ENCODE measurements at regions not wholly inside any gene's neighbourhood (a gene's known extent, or its start where the extent isn't known, plus 50 kb on each side); places are given as distances from the start of the nearest gene placed in this dataset.

DNA sequence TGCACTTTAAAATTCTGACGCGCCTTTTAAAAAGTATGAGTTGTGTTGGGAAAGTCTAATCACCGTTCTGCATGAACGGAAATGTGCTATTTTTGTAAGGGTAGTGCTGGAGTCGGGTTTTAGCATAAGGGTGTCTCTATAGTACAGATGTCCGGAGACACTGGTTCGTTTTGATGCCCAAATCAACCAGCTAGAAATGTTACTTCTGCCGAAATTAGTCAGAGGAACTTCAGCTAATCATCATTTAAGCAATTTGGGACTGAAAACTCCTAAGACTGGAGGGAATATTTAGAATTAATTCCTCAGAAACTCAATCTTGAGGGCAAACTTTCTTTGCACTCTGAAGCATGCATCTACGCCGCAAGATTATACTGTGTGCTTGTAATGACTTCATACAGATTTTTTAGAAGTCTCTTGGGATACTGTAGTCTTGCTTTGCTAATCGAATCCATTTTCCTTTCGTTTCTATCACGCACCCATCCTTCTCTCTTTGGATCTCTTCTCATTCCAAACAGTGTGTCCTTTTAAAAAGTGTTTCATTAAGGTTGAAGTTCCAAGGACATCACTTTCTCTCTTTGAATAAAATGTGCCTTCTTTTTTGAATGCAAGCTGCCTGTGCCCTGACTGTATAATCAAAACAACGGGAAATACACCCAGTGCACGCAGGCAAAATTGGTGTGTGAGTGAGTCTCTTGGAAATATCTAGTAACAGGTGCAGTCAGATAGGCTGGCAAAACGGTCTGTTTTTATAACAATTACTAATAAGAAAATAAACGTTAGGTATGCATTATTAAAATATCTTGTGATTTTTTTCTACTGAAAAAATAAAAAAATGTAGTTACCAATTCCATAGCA is 270.9 kb upstream of the TCF4 start:
- DNase-seq (ENCODE audit: low read depth in 2 of 2): peak in 1 of 2 donors; percentile 11

GRCh38 chr18:55857956-55858355 is 270.0 kb upstream of the TCF4 start:
- no peak for DNase-seq (ENCODE audit: low read depth in 2 of 2)

GRCh38 chr18:55857409-55857808 is 269.4 kb upstream of the TCF4 start:
- DNase-seq (ENCODE audit: low read depth in 2 of 2): no peak

DNA sequence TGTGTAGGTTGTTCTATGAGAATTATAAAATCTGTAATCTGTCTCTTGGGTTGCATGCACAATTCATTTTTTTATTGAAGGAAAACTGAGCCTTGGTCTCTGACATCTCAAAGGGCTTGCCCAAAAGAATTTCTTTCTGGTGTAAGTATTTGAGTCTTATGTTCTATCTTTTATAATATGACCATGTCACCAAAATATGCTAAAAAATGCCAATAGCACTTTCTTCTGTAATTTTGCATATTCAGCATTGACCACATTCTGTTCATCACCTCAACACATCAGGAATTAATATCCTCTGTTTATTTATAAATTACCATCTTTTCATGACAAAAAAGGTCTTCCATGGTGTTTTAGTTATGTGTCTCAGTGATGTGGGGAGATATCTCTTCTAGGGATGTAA is 268.7 kb upstream of the TCF4 start:
- no peak for DNase-seq (ENCODE audit: low read depth in 2 of 2)

- peak in 1 of 2 donors; percentile 56 for DNase-seq (ENCODE audit: low read depth in 2 of 2)
These were observed 268.2 kb upstream of the TCF4 start for GRCh38 chr18:55856229-55856628.

DNA sequence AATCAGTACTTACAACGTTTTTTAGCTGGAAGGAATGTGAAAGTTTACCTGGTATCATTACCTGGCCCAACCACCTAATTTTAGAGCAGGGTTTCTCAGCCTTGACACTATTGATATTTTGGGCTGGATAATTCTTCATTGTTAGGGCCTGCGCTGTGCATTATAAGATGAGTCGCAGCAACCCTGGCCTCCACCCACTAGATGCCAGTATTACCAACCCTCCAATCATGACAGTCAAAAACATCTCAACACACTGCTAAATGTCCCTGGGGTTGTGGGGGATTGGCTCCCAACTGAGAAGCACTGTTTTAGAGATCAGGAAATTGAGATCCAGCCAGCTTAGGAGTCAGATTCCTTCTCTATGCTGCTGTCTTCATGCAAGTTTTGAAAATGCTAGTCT is 265.3 kb upstream of the TCF4 start:
- DNase-seq (ENCODE audit: low read depth in 2 of 2): no peak

GRCh38 chr18:55850904-55851303 is 262.9 kb upstream of the TCF4 start:
- no peak for DNase-seq (ENCODE audit: low read depth in 2 of 2)

DNA sequence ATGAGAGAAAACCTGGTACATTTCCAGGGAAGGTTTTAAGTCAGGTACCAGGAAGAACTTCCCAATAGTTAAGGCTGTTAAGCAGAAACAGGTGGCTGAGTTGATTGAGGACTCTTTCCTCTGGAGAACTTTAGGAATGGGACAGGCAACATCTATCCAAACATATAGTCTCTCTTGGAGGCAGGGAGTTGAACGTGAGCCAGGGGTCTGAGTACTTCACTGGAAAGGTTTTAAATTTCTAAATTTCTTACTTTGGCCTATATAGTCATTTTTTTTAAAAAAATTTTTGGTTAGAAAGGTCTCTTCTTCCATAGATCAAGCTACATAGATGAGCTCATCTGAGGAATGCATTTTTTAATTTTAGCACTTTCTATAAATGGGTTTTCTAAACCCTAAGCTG is 261.4 kb upstream of the TCF4 start:
- no peak for DNase-seq (ENCODE audit: low read depth in 2 of 2)

- no peak for DNase-seq (ENCODE audit: low read depth in 2 of 2)
These were observed 260.0 kb upstream of the TCF4 start for GRCh38 chr18:55847960-55848359.

- DNase-seq (ENCODE audit: low read depth in 2 of 2): no peak
These were observed 257.2 kb upstream of the TCF4 start for GRCh38 chr18:55845221-55845620.

DNA sequence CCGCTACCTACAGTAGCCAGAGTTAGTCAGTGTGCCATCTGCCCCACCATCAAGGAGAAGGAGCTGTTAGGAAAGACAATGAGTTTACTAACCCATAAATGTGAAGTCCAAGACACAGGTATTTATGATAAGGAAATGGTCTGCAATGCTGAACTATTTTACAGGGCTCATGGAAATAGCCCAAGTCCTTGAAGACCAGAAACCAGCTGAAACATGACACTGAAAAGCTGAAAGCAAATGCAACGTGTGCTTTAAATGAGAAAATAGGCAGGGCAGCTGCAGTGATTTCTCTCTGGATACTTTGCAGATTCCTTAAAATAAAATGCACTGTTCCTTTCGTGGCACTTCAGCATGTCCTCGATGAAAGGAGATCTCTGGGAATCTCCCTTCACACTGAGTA is 256.4 kb upstream of the TCF4 start:
- DNase-seq (ENCODE audit: low read depth in 2 of 2): no peak

GRCh38 chr18:55841314-55841713 is 253.3 kb upstream of the TCF4 start:
- DNase-seq (ENCODE audit: low read depth in 2 of 2): no peak

GRCh38 chr18:55840601-55841170 is 252.7 kb upstream of the TCF4 start:
- DNase-seq (ENCODE audit: low read depth in 2 of 2): no peak

DNA sequence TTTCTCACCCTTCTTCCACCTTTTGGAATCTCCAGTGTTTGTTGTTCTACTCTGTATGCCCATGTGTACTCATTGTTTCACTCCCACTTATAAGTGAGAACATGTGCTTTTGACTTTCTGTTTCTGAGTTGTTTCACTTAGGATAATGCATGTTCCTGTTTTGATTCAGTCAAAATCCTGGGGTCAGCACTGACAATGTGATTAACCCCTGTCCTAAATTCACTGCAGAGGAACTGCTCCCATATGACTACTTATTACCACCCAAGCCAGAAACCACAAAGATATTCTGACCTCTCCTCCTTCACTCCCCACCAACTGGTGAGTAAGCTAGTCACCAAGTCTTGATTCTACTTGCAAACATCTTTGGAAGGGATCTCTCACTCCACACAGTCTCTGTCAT is 251.4 kb upstream of the TCF4 start:
- no peak for DNase-seq (ENCODE audit: low read depth in 2 of 2)

- DNase-seq (ENCODE audit: low read depth in 2 of 2): no peak
These were observed 250.8 kb upstream of the TCF4 start for GRCh38 chr18:55838841-55839240.

GRCh38 chr18:55838319-55838718 is 250.3 kb upstream of the TCF4 start:
- no peak for DNase-seq (ENCODE audit: low read depth in 2 of 2)

DNA sequence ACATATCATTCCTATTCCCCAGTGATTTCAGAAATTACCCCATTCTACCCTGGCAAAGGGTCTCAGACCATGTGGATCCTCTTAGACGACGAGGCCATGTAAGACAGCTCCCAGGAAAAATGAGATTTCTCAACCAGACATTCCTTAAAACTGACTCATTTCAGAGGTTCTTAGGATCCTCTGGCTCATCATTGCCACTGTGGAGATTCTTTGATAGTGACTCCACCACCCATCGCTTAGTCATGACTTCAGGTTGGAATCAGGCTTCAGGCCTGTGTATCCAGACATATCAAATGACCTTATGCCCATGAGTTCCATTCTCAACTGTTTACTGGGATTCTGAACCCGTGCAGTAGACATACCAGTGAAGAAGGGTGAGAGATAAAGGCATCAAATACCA is 245.6 kb upstream of the TCF4 start:
- DNase-seq (ENCODE audit: low read depth in 2 of 2): peak in 1 of 2 donors; percentile 19

DNA sequence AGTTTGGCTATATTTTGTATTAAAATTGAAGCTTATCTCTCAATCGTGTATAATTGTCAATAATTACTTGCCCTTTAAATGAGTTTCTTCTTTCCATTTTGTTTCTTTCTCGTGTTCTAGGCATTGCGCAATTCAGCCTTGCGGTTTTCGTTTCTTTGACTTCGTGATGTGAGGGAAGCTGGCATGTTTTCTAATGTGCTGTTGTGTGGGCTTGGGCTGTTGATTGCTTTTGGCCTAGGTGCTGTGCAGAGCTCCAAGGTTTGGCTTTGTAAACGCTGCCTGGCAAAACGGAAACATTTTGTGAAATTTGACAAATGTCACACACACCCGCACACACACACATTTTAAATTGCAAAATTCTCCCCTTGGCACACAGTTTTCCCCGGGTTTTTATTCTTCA is 242.6 kb upstream of the TCF4 start:
- no peak for DNase-seq (ENCODE audit: low read depth in 2 of 2)

DNA sequence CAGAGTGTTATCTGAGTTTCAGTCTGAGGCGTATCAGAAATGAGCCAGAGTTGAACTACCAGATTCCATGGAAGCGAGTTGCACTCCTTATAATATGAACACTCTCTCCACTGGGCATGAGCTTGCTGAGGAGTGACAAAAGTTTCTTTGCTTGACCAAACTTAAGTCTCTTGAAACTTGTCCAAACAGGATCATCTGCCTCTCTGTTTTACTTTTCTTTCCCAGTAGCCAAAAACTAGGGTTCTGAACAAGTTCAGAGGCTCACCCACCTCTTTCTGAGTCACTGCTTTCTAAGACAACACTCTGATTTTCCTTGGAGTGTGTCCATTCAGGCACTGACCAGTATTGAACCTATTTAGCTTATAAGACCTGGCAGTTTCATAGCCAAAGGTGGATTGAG is 233.2 kb upstream of the TCF4 start:
- no peak for DNase-seq (ENCODE audit: low read depth in 2 of 2)

- no peak for DNase-seq (ENCODE audit: low read depth in 2 of 2)
These were observed 231.5 kb upstream of the TCF4 start for GRCh38 chr18:55819448-55819847.

- no peak for DNase-seq (ENCODE audit: low read depth in 2 of 2)
These were observed 230.3 kb upstream of the TCF4 start for GRCh38 chr18:55818284-55818683.

- DNase-seq (ENCODE audit: low read depth in 2 of 2): peak in 1 of 2 donors; percentile 32
These were observed 223.9 kb upstream of the TCF4 start for GRCh38 chr18:55811925-55812324.

DNA sequence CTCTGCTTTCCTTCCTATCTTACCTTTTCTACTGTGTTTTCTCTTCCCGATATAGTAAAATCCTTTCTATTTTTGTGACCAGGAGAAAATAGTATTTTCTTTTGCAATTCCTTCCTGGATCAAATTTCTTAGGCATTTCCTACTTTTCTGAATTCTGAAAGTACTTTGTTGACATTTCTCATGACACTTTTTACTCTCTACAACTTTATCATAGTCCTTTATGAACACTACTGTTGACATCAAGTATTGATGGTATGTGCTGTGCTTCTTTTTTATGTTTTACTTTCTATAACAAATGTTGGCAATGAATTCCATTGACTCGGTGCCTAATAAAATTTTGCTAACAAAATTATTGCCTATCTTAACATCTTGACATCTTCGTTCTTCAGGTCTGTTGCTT is 217.7 kb upstream of the TCF4 start:
- no peak for DNase-seq (ENCODE audit: low read depth in 2 of 2)
